Aorta (tissue), 5 donors: ENCODE measurements at regions not wholly inside any gene's neighbourhood (a gene's known extent, or its start where the extent isn't known, plus 50 kb on each side); places are given as distances from the start of the nearest gene placed in this dataset.

Experiments used
- ATAC-seq: fragments of 200-7000 bp; cut with Tn5 transposase; one replicate; pipeline ENCODE4 v1.9.1; 2022; ENCODE audit warnings: moderate library complexity; ENCODE audit not compliant: low FRiP score
- DNase-seq, 2 donors: peaks; one replicate each; pipeline ENCODE4 v3.0.0-alpha.2; 2020
- H3K27ac ChIP-seq, 2 donors: one replicate each; pipeline ENCODE4 v1.5.1; 2013; ENCODE audit warnings: low read length in 2 of 2, mild to moderate bottlenecking in 2 of 2, moderate library complexity in 2 of 2, control low read depth in 1 of 2, inconsistent platforms in 1 of 2, low read depth in 1 of 2
- H3K27me3 ChIP-seq, 2 donors: one replicate each; pipeline ENCODE4 v1.6.1; 2013; ENCODE audit warnings: control low read depth in 1 of 2, low read length in 1 of 2, mild to moderate bottlenecking in 1 of 2, moderate library complexity in 1 of 2; ENCODE audit not compliant: insufficient read depth in 2 of 2, control insufficient read depth in 1 of 2
- H3K36me3 ChIP-seq, 2 donors: one replicate each; pipeline ENCODE4 v1.6.1; 2013; ENCODE audit warnings: control low read depth in 1 of 2, low read length in 1 of 2, mild to moderate bottlenecking in 1 of 2; ENCODE audit not compliant: insufficient read depth in 2 of 2, control insufficient read depth in 1 of 2
- H3K4me1 ChIP-seq, 2 donors: one replicate each; pipeline ENCODE4 v1.6.1; 2013; ENCODE audit warnings: low read length in 2 of 2, control low read depth in 1 of 2, mild to moderate bottlenecking in 1 of 2, moderate library complexity in 1 of 2; ENCODE audit not compliant: insufficient read depth in 2 of 2, control insufficient read depth in 1 of 2
- H3K4me3 ChIP-seq, 2 donors: one replicate each; pipeline ENCODE4 v1.5.1; 2013; ENCODE audit warnings: low read length in 2 of 2, control low read depth in 1 of 2, mild to moderate bottlenecking in 1 of 2
- H3K9me3 ChIP-seq: one replicate; pipeline ENCODE4 v1.6.1; 2013; ENCODE audit warnings: mild to moderate bottlenecking, low read length; ENCODE audit not compliant: control insufficient read depth
- WGBS, 2 donors: extraction: QIAGEN DNeasy Blood & Tissue Kit; methylation state at CpG; one replicate each; pipeline ENCODE4 v1.1.7; 2013; 5-methylcytosine and 5-hydroxymethylcytosine counted together
- intact Hi-C, 2 donors: fragments of 100-400 bp; cut with DNase I; formaldehyde crosslinking; loops; one replicate each; pipeline versions ENCODE4 v1.14.2 to v1.15.0; 2022
- donor health status: healthy with polysubstance abuse.
- donor health status: Bipolar disorder and iron deficiency.
- donor health status: DM: no; HTN: no; CAD: no.
- donor health status: DM: no; HTN: no; CAD: no.
- donor health status: DM: yes; HTN: yes; CAD: no.

DNA sequence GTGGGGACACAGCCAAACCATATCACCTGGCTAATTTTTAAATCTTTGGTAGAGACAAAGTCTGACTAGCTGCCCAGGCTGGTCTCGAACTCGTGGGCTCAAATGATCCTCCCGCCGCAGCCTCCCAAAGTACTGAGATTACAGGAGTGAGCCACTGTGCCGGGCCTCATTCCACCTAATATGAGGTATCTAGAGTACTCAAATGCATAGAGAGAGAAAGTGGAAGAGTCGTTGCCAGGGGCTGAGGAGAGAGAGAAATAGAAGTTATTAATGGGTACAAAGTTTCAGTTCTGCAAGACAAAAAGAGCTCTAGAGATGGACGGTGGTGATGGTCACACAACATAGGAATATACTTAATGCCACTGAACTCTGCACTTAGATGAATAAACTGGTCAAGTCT, 119.6 kb downstream of the TOMM20 start:
- DNase-seq (no peak), ATAC-seq (no peak)
- no peak overlapping the region for H3K4me3 ChIP-seq
- no peaks in the 10 kb centered on the region for H3K36me3 ChIP-seq
- H3K9me3 ChIP-seq = no peaks in the 10 kb centered on the region
- no peak overlapping the region for H3K27ac ChIP-seq
- no peaks in the 10 kb centered on the region for H3K27me3 ChIP-seq
- no peaks in the 10 kb centered on the region for H3K4me1 ChIP-seq
- intact Hi-C loops = loop anchor here in 1 of 2 donors (5.0 kb wide), 1 partner anchor 33 kb away; no protein-coding TSS in a partner anchor
- 93 to 96% methylated on average over 7 of the region's 7 CpGs for WGBS, 2 donors

DNA sequence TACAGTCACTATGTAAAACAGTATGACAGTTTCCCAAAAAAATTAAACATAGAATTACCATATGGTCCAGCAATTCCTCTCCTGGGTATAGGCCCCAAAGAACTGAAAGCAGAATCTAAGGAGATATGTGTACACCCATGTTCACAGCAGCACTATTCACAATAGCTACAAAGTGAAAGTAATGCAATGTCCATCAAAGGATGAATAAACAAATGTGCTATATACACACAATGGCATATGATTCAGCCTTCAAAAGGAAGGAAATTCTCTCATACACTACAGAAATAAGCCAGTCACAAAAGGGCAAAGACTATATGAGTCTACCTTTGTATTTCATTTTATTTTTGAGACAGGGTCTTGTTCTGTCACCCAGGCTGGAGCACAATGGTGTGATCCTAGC, 120.4 kb downstream of the TOMM20 start:
- Histone ChIP-seq H3K27ac (no peak overlapping the region), H3K27me3 (no peaks in the 10 kb centered on the region), H3K4me1 (no peaks in the 10 kb centered on the region), H3K9me3 (no peaks in the 10 kb centered on the region), H3K4me3 (no peak overlapping the region), H3K36me3 (no peaks in the 10 kb centered on the region)
- intact Hi-C loops = loop anchor here in 1 of 2 donors (5.0 kb wide), 1 partner anchor 34 kb away; no protein-coding TSS in a partner anchor
- ATAC-seq (no peak), DNase-seq (no peak)

DNA sequence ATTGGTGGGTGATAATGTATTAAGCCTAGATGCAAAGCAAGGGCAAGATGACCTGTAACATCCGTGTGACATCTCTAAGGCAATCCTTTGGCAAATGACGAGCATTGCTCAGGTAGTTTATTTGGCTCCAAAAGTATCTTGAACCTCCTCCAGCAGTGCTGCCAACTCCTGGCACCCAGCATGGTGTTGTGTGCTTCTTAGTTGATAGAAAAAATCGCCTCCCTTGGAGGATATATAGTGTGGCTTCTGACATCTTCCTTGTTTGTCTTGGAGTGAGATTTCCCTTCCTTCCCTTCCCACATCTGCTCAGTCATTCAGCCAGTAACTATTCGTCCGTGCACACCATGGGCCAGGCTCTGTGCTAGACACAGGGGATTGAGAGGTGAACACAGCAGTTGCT, 121.8 kb downstream of the TOMM20 start:
- ATAC-seq = no peak
- no peaks in the 10 kb centered on the region for H3K9me3 ChIP-seq

GRCh38 chr1:235006132-235006721, 122.4 kb downstream of the TOMM20 start:
- no peaks in the 10 kb centered on the region for H3K9me3 ChIP-seq
- H3K27me3 ChIP-seq = no peaks in the 10 kb centered on the region
- intact Hi-C loops = loop anchor here in 1 of 2 donors (5.0 kb wide), 1 partner anchor 36 kb away; no protein-coding TSS in a partner anchor
- ATAC-seq (no peak), DNase-seq (no peak)
- H3K4me3 ChIP-seq = no peak overlapping the region
- no peaks in the 10 kb centered on the region for H3K36me3 ChIP-seq
- no peak overlapping the region for H3K27ac ChIP-seq
- H3K4me1 ChIP-seq = no peaks in the 10 kb centered on the region
- 93 to 100% methylated on average over 1 of the region's 1 CpG for WGBS, 2 donors

More for the DNA sequence above, 121.8 kb downstream of the TOMM20 start:
- no peak for DNase-seq
- Histone ChIP-seq H3K27ac (no peak overlapping the region), H3K36me3 (no peaks in the 10 kb centered on the region), H3K4me1 (no peaks in the 10 kb centered on the region), H3K4me3 (no peak overlapping the region), H3K27me3 (no peaks in the 10 kb centered on the region)
- WGBS, 2 donors = 71 to 77% methylated on average over 5 of the region's 5 CpGs
- intact Hi-C loops = loop anchor here in 1 of 2 donors (5.0 kb wide), 1 partner anchor 35 kb away; no protein-coding TSS in a partner anchor

DNA sequence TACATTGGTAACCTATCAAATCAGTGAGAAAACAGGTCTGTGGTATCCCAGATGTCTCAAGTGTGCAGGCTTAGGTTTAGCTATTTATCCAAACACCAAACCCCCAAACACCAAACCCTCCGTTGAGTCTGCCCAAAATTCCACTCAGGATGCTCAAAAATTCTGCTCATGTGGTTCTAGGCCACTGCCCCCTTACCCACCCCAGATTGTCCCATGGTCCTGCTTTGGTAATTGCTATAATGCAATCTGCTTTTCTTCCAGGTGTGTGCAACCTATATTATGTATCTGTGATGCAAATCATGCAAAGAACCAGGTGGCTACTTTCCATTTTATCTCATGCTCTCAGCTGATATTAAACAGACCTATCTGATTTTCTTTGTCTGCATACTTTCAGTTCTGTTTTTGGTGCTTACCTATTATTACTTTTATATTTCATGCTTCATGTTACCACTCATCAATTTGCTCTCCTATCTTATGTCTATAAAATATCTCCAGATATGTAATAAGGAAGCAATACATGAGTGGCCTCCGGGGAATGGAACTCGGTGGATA, 123.7 kb downstream of the TOMM20 start:
- ATAC-seq = no peak
- WGBS, 2 donors = 85 to 89% methylated on average over 3 of the region's 3 CpGs
- no peak overlapping the region for H3K27ac ChIP-seq
- H3K9me3 ChIP-seq = no peaks in the 10 kb centered on the region
- H3K27me3 ChIP-seq = no peaks in the 10 kb centered on the region
- no peaks in the 10 kb centered on the region for H3K36me3 ChIP-seq
- no peak for DNase-seq
- H3K4me1 ChIP-seq = no peaks in the 10 kb centered on the region
- H3K4me3 ChIP-seq = no peak overlapping the region
- intact Hi-C loops = loop anchor here in 1 of 2 donors (5.0 kb wide), 1 partner anchor 37 kb away; no protein-coding TSS in a partner anchor

GRCh38 chr1:235004276-235004675, 124.4 kb downstream of the TOMM20 start:
- intact Hi-C loops = no loop called here
- ATAC-seq (no peak), DNase-seq (no peak)
- Histone ChIP-seq H3K4me3 (no peak overlapping the region), H3K4me1 (no peaks in the 10 kb centered on the region), H3K27me3 (no peaks in the 10 kb centered on the region), H3K27ac (no peak overlapping the region), H3K9me3 (no peaks in the 10 kb centered on the region), H3K36me3 (no peaks in the 10 kb centered on the region)
- WGBS, 2 donors = 96 to 97% methylated on average over 2 of the region's 2 CpGs

- Histone ChIP-seq H3K27me3 (no peaks in the 10 kb centered on the region), H3K27ac (no peak overlapping the region), H3K4me1 (no peaks in the 10 kb centered on the region), H3K4me3 (no peak overlapping the region), H3K9me3 (no peaks in the 10 kb centered on the region), H3K36me3 (no peaks in the 10 kb centered on the region)
- intact Hi-C loops = no loop called here
- no peak for DNase-seq
- WGBS, 2 donors = 97% methylated on average over 10 of the region's 10 CpGs
- ATAC-seq = no peak
Measured at GRCh38 chr1:235002706-235003300, 125.8 kb downstream of the TOMM20 start.

- WGBS, 2 donors = 98% methylated on average over 10 of the region's 10 CpGs
- Histone ChIP-seq H3K9me3 (no peaks in the 10 kb centered on the region), H3K27me3 (no peaks in the 10 kb centered on the region), H3K4me3 (no peak overlapping the region), H3K4me1 (peaks cover 0 to 3% of the 10 kb centered on the region in 2 donors), H3K36me3 (no peaks in the 10 kb centered on the region), H3K27ac (no peak overlapping the region)
- intact Hi-C loops = loop anchor here in 1 of 2 donors (5.0 kb wide), 2 partner anchors 68 to 502 kb away; no protein-coding TSS in a partner anchor
- no peak for ATAC-seq
- no peak for DNase-seq
Measured at GRCh38 chr1:234999513-234999940, 129.1 kb downstream of the TOMM20 start.
